ENCODE measurements at regions not wholly inside any gene's neighbourhood (a gene's known extent, or its start where the extent isn't known, plus 50 kb on each side); places are given as distances from the start of the nearest gene placed in this dataset.

GRCh38 chr13:76222511-76222910 is 586.4 kb downstream of the LMO7 start:
- no peak overlapping the region for H2AFZ ChIP-seq (ENCODE audit: low read depth, low read length)
- no peak overlapping the region for H3K4me3 ChIP-seq (ENCODE audit: insufficient read depth, low read depth, low read length)
- H3K27me3 Mint-ChIP-seq (ENCODE audit: low read depth, unreplicated experiment) = no peaks in the 10 kb centered on the region
- no peak overlapping the region for H3K27ac Mint-ChIP-seq (ENCODE audit: unreplicated experiment)
- DNase-seq (ENCODE audit: low read depth) (peak; percentile 16), FAIRE-seq (no peak)
- no peak overlapping the region for H3K9ac ChIP-seq (ENCODE audit: low read length)
- H3K36me3 ChIP-seq (ENCODE audit: insufficient read depth, low read length) = no peaks in the 10 kb centered on the region
- no peaks in the 10 kb centered on the region for H3K36me3 Mint-ChIP-seq (ENCODE audit: low read depth, unreplicated experiment)
- no peaks in the 10 kb centered on the region for H3K9me3 Mint-ChIP-seq (ENCODE audit: unreplicated experiment)
- TF ChIP-seq CTCF (IDR thresholded peaks at IDR 0.05; ENCODE audit: insufficient read depth, low read depth, low read length) (no peak), EZH2 (IDR thresholded peaks at IDR 0.05; ENCODE audit: insufficient read depth, low read length) (no peak)
- H4K20me1 ChIP-seq (ENCODE audit: insufficient read depth, low read length) = no peaks in the 10 kb centered on the region
- no peaks in the 10 kb centered on the region for H3K27me3 ChIP-seq (ENCODE audit: insufficient read depth, low read length)
- H3K9me3 ChIP-seq (ENCODE audit: insufficient read depth, low read depth, low read length) = no peaks in the 10 kb centered on the region
- H3K4me1 Mint-ChIP-seq (ENCODE audit: low read depth, unreplicated experiment) = peaks cover 11% of the 10 kb centered on the region
- no peak overlapping the region for H3K4me2 ChIP-seq (ENCODE audit: low read length)
- no peaks in the 10 kb centered on the region for H3K4me1 ChIP-seq (ENCODE audit: insufficient read depth, low read length)
- H3K27ac ChIP-seq (ENCODE audit: low read depth, low read length) = no peak overlapping the region
- H3K79me2 ChIP-seq (ENCODE audit: insufficient read depth, low read length) = no peaks in the 10 kb centered on the region
- H3K4me3 Mint-ChIP-seq (ENCODE audit: unreplicated experiment) = no peak overlapping the region

- Mint-ChIP-seq H3K9me3 (ENCODE audit: unreplicated experiment) (no peaks in the 10 kb centered on the region), H3K27me3 (ENCODE audit: low read depth, unreplicated experiment) (no peaks in the 10 kb centered on the region), H3K36me3 (ENCODE audit: low read depth, unreplicated experiment) (no peaks in the 10 kb centered on the region), H3K27ac (ENCODE audit: unreplicated experiment) (no peak overlapping the region), H3K4me3 (ENCODE audit: unreplicated experiment) (no peak overlapping the region), H3K4me1 (ENCODE audit: low read depth, unreplicated experiment) (no peaks in the 10 kb centered on the region)
- no peak for FAIRE-seq
- H3K27me3 ChIP-seq (ENCODE audit: insufficient read depth, low read length) = no peaks in the 10 kb centered on the region
- H3K9ac ChIP-seq (ENCODE audit: low read length) = no peak overlapping the region
- no peak for TF ChIP-seq CTCF (IDR thresholded peaks at IDR 0.05; ENCODE audit: insufficient read depth, low read depth, low read length)
- TF ChIP-seq EZH2 (IDR thresholded peaks at IDR 0.05; ENCODE audit: insufficient read depth, low read length) = no peak
- no peaks in the 10 kb centered on the region for H3K9me3 ChIP-seq (ENCODE audit: insufficient read depth, low read depth, low read length)
- no peaks in the 10 kb centered on the region for H3K79me2 ChIP-seq (ENCODE audit: insufficient read depth, low read length)
- H3K27ac ChIP-seq (ENCODE audit: low read depth, low read length) = no peak overlapping the region
- no peak overlapping the region for H3K4me3 ChIP-seq (ENCODE audit: insufficient read depth, low read depth, low read length)
- no peaks in the 10 kb centered on the region for H3K4me1 ChIP-seq (ENCODE audit: insufficient read depth, low read length)
- no peaks in the 10 kb centered on the region for H4K20me1 ChIP-seq (ENCODE audit: insufficient read depth, low read length)
- no peaks in the 10 kb centered on the region for H3K36me3 ChIP-seq (ENCODE audit: insufficient read depth, low read length)
- H3K4me2 ChIP-seq (ENCODE audit: low read length) = no peak overlapping the region
- peak; percentile 10 for DNase-seq (ENCODE audit: low read depth)
- no peak overlapping the region for H2AFZ ChIP-seq (ENCODE audit: low read depth, low read length)
Measured at GRCh38 chr13:76216729-76217128, 580.6 kb downstream of the LMO7 start.

GRCh38 chr13:76214001-76214400 is 577.9 kb downstream of the LMO7 start:
- no peak for FAIRE-seq
- Histone ChIP-seq H3K4me1 (ENCODE audit: insufficient read depth, low read length) (no peaks in the 10 kb centered on the region), H3K27me3 (ENCODE audit: insufficient read depth, low read length) (no peaks in the 10 kb centered on the region), H3K4me3 (ENCODE audit: insufficient read depth, low read depth, low read length) (no peak overlapping the region), H3K9me3 (ENCODE audit: insufficient read depth, low read depth, low read length) (no peaks in the 10 kb centered on the region), H4K20me1 (ENCODE audit: insufficient read depth, low read length) (no peaks in the 10 kb centered on the region), H3K27ac (ENCODE audit: low read depth, low read length) (no peak overlapping the region), H2AFZ (ENCODE audit: low read depth, low read length) (no peak overlapping the region), H3K4me2 (ENCODE audit: low read length) (no peak overlapping the region), H3K79me2 (ENCODE audit: insufficient read depth, low read length) (no peaks in the 10 kb centered on the region), H3K36me3 (ENCODE audit: insufficient read depth, low read length) (no peaks in the 10 kb centered on the region), H3K9ac (ENCODE audit: low read length) (no peak overlapping the region)
- Mint-ChIP-seq H3K4me3 (ENCODE audit: unreplicated experiment) (no peak overlapping the region), H3K27ac (ENCODE audit: unreplicated experiment) (no peak overlapping the region), H3K36me3 (ENCODE audit: low read depth, unreplicated experiment) (no peaks in the 10 kb centered on the region), H3K27me3 (ENCODE audit: low read depth, unreplicated experiment) (no peaks in the 10 kb centered on the region), H3K9me3 (ENCODE audit: unreplicated experiment) (no peaks in the 10 kb centered on the region), H3K4me1 (ENCODE audit: low read depth, unreplicated experiment) (no peaks in the 10 kb centered on the region)
- TF ChIP-seq CTCF (IDR thresholded peaks at IDR 0.05; ENCODE audit: insufficient read depth, low read depth, low read length) (no peak), EZH2 (IDR thresholded peaks at IDR 0.05; ENCODE audit: insufficient read depth, low read length) (no peak)
- no peak for DNase-seq (ENCODE audit: low read depth)
